Endothelial cell of umbilical vein (primary cell): ENCODE measurements at regions not wholly inside any gene's neighbourhood (a gene's known extent, or its start where the extent isn't known, plus 50 kb on each side); places are given as distances from the start of the nearest gene placed in this dataset.

Experiments used
- BruUV-seq: library from RNA; stranded (reverse); fragments of 400-500 nt; replicated peaks from 2 replicates; lab custom pipeline; 2021; lab: Mats Ljungman, UMichigan
- CTCF ChIA-PET: fragments of 300-600, 350-600 bp; sonication (Branson Sonifier 250); formaldehyde crosslinking; loops from one replicate; lab custom pipeline; 2021; ENCODE audit warnings: antibody characterized with exemption, inconsistent platforms; lab: Charles Lee
- POLR2A ChIA-PET: fragments of 300-600, 350-600 bp; sonication (Branson Sonifier 250); formaldehyde crosslinking; loops from one replicate; lab custom pipeline; 2021; ENCODE audit warnings: antibody characterized with exemption, inconsistent platforms; lab: Charles Lee
- DNase-seq: peaks from one replicate; pipeline ENCODE4 v3.0.0-alpha.2; 2011; ENCODE audit warnings: low read depth, low spot score
- FAIRE-seq: peaks from 2 replicates; lab custom pipeline; 2011; peaks lifted over from hg19 to GRCh38; lab: Jason Lieb, UNC
- H2AFZ ChIP-seq: 2 replicates; pipeline ENCODE4 v1.6.0; 2012; ENCODE audit warnings: low read depth, low read length, control low read depth, inconsistent platforms
- H3K27ac ChIP-seq: 2 replicates; pipeline ENCODE4 v1.5.1; 2011; ENCODE audit warnings: low read depth, mild to moderate bottlenecking, control low read depth, low read length, moderate library complexity; ENCODE audit not compliant: insufficient read depth
- H3K27me3 ChIP-seq, 2 experiments: 2 replicates each; pipeline versions ENCODE4 v1.6.0 to v1.6.1; 2011; ENCODE audit warnings: low read length in 2 of 2, mixed read lengths in 1 of 2; ENCODE audit not compliant: control insufficient read depth in 2 of 2, insufficient read depth in 2 of 2
- H3K36me3 ChIP-seq, 2 experiments: 2 replicates in 1 of 2; 3 replicates in 1 of 2; pipeline ENCODE4 v1.5.1; 2011; ENCODE audit warnings: low read length in 2 of 2, mild to moderate bottlenecking in 1 of 2, moderate library complexity in 1 of 2; ENCODE audit not compliant: control insufficient read depth in 2 of 2, insufficient read depth in 2 of 2; ENCODE audit errors: extremely low read depth in 1 of 2
- H3K4me1 ChIP-seq: 3 replicates; pipeline ENCODE4 v1.5.1; 2011; ENCODE audit warnings: mild to moderate bottlenecking, low read length; ENCODE audit not compliant: control insufficient read depth, insufficient read depth; ENCODE audit errors: extremely low read depth
- H3K4me2 ChIP-seq: 2 replicates; pipeline ENCODE4 v1.6.1; 2011; ENCODE audit warnings: low read length, control low read depth, mixed read lengths; ENCODE audit not compliant: insufficient read depth
- H3K4me3 ChIP-seq, 3 experiments: fragments of 200-600 bp in 1 of 3; sonication (generic), shearing (Covaris generic) in 1 of 3; replicated peaks in 1 of 3; 2 replicates each; pipeline ENCODE4 v1.5.1; 2011 to 2016; ENCODE audit warnings: control low read depth in 3 of 3, low read length in 3 of 3, mild to moderate bottlenecking in 2 of 3, inconsistent platforms in 1 of 3, low read depth in 1 of 3, moderate library complexity in 1 of 3; ENCODE audit not compliant: insufficient read depth in 1 of 3
- H3K79me2 ChIP-seq: 2 replicates; pipeline ENCODE4 v1.6.0; 2012; ENCODE audit warnings: low read length, inconsistent platforms; ENCODE audit not compliant: control insufficient read depth, insufficient read depth
- H3K9ac ChIP-seq: replicated peaks from 2 replicates; pipeline ENCODE3; 2011; ENCODE audit warnings: low read length, control low read depth; ENCODE audit not compliant: insufficient read depth; ENCODE audit errors: extremely low read depth
- H3K9me1 ChIP-seq: replicated peaks from 3 replicates; pipeline ENCODE4 v1.6.0; 2011; ENCODE audit warnings: mild to moderate bottlenecking, low read length; ENCODE audit not compliant: control insufficient read depth, insufficient read depth; ENCODE audit errors: extremely low read depth
- H3K9me3 ChIP-seq: replicated peaks from 2 replicates; pipeline ENCODE4 v1.5.1; 2012; ENCODE audit warnings: low read length, inconsistent platforms; ENCODE audit not compliant: control insufficient read depth, insufficient read depth
- H4K20me1 ChIP-seq: replicated peaks from 2 replicates; pipeline ENCODE3; 2011; ENCODE audit warnings: mild to moderate bottlenecking, low read length; ENCODE audit not compliant: control insufficient read depth, insufficient read depth; ENCODE audit errors: extremely low read depth
- EZH2 ChIP-seq: IDR thresholded peaks from 2 replicates; pipeline ENCODE4 v1.6.1; 2012; ENCODE audit warnings: borderline replicate concordance, low read depth, mild to moderate bottlenecking, moderate library complexity, low read length, inconsistent platforms; ENCODE audit not compliant: severe bottlenecking
- FOS ChIP-seq: IDR thresholded peaks from 2 replicates; pipeline ENCODE4 v1.6.1; 2011; ENCODE audit warnings: mild to moderate bottlenecking, low read length, moderate library complexity, borderline replicate concordance; ENCODE audit not compliant: insufficient read depth
- GATA2 ChIP-seq: IDR thresholded peaks from 2 replicates; pipeline ENCODE4 v1.7.0; 2011; ENCODE audit warnings: low read depth, mild to moderate bottlenecking, moderate library complexity, mixed read lengths, low read length; ENCODE audit not compliant: insufficient read length, insufficient read depth
- JUN ChIP-seq: IDR thresholded peaks from 2 replicates; pipeline ENCODE4 v1.6.1; 2011; ENCODE audit warnings: borderline replicate concordance, low read depth; ENCODE audit not compliant: insufficient read length, insufficient read depth
- MYC ChIP-seq: IDR thresholded peaks from one replicate; pipeline ENCODE4 v1.6.1; 2011; ENCODE audit warnings: mild to moderate bottlenecking, low read depth, low read length
- POLR2A ChIP-seq: IDR thresholded peaks from 2 replicates; pipeline ENCODE4 v1.6.1; 2012; ENCODE audit warnings: low read depth, mild to moderate bottlenecking, control low read depth, low read length
- POLR2AphosphoS5 ChIP-seq: IDR thresholded peaks from 2 replicates; pipeline ENCODE4 v1.6.1; 2012; ENCODE audit warnings: low read depth, mild to moderate bottlenecking, control low read depth, low read length, moderate library complexity; ENCODE audit not compliant: insufficient read depth
- dilution Hi-C: fragments of 300-500 bp; cut with MboI; formaldehyde crosslinking; loops from one replicate; pipeline ENCODE4 v1.15.0; 2019; ENCODE audit warnings: low sequenced_read_pairs; ENCODE audit not compliant: extremely low pct_ligation_motif_present
- intact Hi-C: fragments of 100-400 bp; cut with micrococcal nuclease; formaldehyde crosslinking; loops from one replicate; pipeline ENCODE4 v1.10.0; 2022
- TF ChIP-seq, protein P1 (sequence below): IDR thresholded peaks from 2 replicates; pipeline ENCODE4 v1.6.1; 2011; ENCODE audit not compliant: insufficient read depth, insufficient read length
- TF ChIP-seq, protein P2 (sequence below), 2 donors: IDR thresholded peaks; 1 replicate in 1 of 2; 2 replicates in 1 of 2; pipeline ENCODE4 v1.5.1; 2011; ENCODE audit warnings: low read length in 2 of 2, mild to moderate bottlenecking in 2 of 2, moderate library complexity in 2 of 2, control low read depth in 1 of 2, inconsistent platforms in 1 of 2, low read depth in 1 of 2; ENCODE audit not compliant: insufficient read depth in 1 of 2; ENCODE audit errors: extremely low read depth in 1 of 2

DNA sequence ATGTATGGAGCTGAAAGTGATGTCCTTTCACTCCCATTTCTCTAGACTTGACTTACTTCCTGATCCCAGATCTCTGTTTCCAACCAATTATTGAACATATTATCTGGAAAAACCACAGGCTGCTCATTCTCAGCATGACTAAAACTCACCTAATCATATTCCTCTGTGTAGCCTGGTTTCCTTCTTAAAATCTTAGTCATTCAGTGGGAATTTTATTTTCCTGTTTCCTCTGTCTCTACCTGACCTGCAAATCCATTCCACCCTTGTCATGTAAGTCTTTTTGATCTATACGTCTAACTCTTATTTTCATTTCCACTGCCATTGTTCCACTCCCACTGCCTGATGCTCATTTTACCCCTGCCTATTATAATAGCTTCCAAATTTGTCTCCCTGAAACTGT, 67.9 kb upstream of the APOBEC4 start:
- no peaks in the 10 kb centered on the region for H3K9me1 ChIP-seq
- CTCF ChIA-PET: interaction anchor here (0.8 to 1.9 kb wide), 2 partner anchors 36 to 195 kb away, joined by 3 to 4 read pairs; no protein-coding TSS in a partner anchor
- POLR2A ChIA-PET: no interaction called here

More for the DNA sequence above, 67.9 kb upstream of the APOBEC4 start:
- no TSS peak for BruUV-seq
- H3K27ac ChIP-seq: no peak overlapping the region
- H3K9ac ChIP-seq: no peak overlapping the region
- no peaks in the 10 kb centered on the region for H3K79me2 ChIP-seq
- TF ChIP-seq, protein P1, sequence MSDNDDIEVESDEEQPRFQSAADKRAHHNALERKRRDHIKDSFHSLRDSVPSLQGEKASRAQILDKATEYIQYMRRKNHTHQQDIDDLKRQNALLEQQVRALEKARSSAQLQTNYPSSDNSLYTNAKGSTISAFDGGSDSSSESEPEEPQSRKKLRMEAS: no peak
- TF ChIP-seq, protein P2, sequence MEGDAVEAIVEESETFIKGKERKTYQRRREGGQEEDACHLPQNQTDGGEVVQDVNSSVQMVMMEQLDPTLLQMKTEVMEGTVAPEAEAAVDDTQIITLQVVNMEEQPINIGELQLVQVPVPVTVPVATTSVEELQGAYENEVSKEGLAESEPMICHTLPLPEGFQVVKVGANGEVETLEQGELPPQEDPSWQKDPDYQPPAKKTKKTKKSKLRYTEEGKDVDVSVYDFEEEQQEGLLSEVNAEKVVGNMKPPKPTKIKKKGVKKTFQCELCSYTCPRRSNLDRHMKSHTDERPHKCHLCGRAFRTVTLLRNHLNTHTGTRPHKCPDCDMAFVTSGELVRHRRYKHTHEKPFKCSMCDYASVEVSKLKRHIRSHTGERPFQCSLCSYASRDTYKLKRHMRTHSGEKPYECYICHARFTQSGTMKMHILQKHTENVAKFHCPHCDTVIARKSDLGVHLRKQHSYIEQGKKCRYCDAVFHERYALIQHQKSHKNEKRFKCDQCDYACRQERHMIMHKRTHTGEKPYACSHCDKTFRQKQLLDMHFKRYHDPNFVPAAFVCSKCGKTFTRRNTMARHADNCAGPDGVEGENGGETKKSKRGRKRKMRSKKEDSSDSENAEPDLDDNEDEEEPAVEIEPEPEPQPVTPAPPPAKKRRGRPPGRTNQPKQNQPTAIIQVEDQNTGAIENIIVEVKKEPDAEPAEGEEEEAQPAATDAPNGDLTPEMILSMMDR (IDR thresholded peaks at IDR 0.05; ENCODE audit: extremely low read depth in 1 of 2, insufficient read depth in 1 of 2, low read depth in 1 of 2, low read length in 2 of 2): no peak
- no peak for TF ChIP-seq GATA2
- no peak for TF ChIP-seq POLR2A
- no peak for TF ChIP-seq FOS
- TF ChIP-seq MYC: no peak
- no peak for TF ChIP-seq POLR2AphosphoS5
- TF ChIP-seq JUN: no peak
- TF ChIP-seq EZH2: no peak
- H3K27me3 ChIP-seq: no peaks in the 10 kb centered on the region
- DNase-seq: no peak
- H3K9me3 ChIP-seq: no peaks in the 10 kb centered on the region
- no peak for FAIRE-seq
- H3K4me2 ChIP-seq: no peak overlapping the region
- intact Hi-C loops: no loop called here
- dilution Hi-C loops: no loop called here
- H2AFZ ChIP-seq: no peak overlapping the region
- no peaks in the 10 kb centered on the region for H4K20me1 ChIP-seq
- no peaks in the 10 kb centered on the region for H3K36me3 ChIP-seq
- H3K4me1 ChIP-seq: no peaks in the 10 kb centered on the region
- no peak overlapping the region for H3K4me3 ChIP-seq
